HG02571 (cell line): ENCODE measurements at regions not wholly inside any gene's neighbourhood (a gene's known extent, or its start where the extent isn't known, plus 50 kb on each side); places are given as distances from the start of the nearest gene placed in this dataset.

ENCODE experiments used
- ATAC-seq: cut with Tn5 transposase; IDR thresholded peaks from one replicate; pipeline ENCODE4 v1.9.1; 2021; ENCODE audit warnings: mild to moderate bottlenecking, moderate library complexity; ENCODE audit not compliant: unreplicated experiment

GRCh38 chr15:75131269-75131643, 70.4 kb upstream of the C15orf39 start:
- ATAC-seq, result no peak

- ATAC-seq, result no peak
Measured at GRCh38 chr15:75134748-75135147, 66.9 kb upstream of the C15orf39 start.

GRCh38 chr15:75136118-75136517, 65.6 kb upstream of the C15orf39 start:
- no peak for ATAC-seq

GRCh38 chr15:75136758-75137157, 64.9 kb upstream of the C15orf39 start:
- no peak for ATAC-seq

- no peak for ATAC-seq
Measured at GRCh38 chr15:75138016-75138999, 63.4 kb upstream of the C15orf39 start.

- ATAC-seq, result no peak
Measured at GRCh38 chr15:75140080-75140879, 61.4 kb upstream of the C15orf39 start.

GRCh38 chr15:75142499-75142898, 59.2 kb upstream of the C15orf39 start:
- no peak for ATAC-seq

GRCh38 chr15:75143738-75144334, 57.8 kb upstream of the C15orf39 start:
- ATAC-seq, result no peak

- ATAC-seq, result no peak
Measured at GRCh38 chr15:75145027-75145841, 56.4 kb upstream of the C15orf39 start.

- ATAC-seq, result no peak
Measured at GRCh38 chr15:75148280-75148679, 53.4 kb upstream of the C15orf39 start.

GRCh38 chr15:75149867-75150709, 51.6 kb upstream of the C15orf39 start:
- no peak for ATAC-seq

GRCh38 chr15:75151214-75152128, 50.2 kb upstream of the C15orf39 start:
- no peak for ATAC-seq
